ENCODE measurements at regions not wholly inside any gene's neighbourhood (a gene's known extent, or its start where the extent isn't known, plus 50 kb on each side); places are given as distances from the start of the nearest gene placed in this dataset.

- TF ChIP-seq CTCF (conservative IDR thresholded peaks at IDR 0.05; ENCODE audit: low read length): no peak
- TF ChIP-seq EZH2phosphoT487 (IDR thresholded peaks at IDR 0.05; ENCODE audit: borderline replicate concordance): no peak
These were observed 79.9 kb upstream of the DRD2 start for GRCh38 chr11:113555071-113555619.

Measured in Loucy (cell line).